WTC11 (cell line): ENCODE measurements at regions not wholly inside any gene's neighbourhood (a gene's known extent, or its start where the extent isn't known, plus 50 kb on each side); places are given as distances from the start of the nearest gene placed in this dataset.

ENCODE experiments used
- ELF4 ChIP-seq: sonication (generic); formaldehyde crosslinking; IDR thresholded peaks from 2 replicates; pipeline ENCODE4 v1.8.1; 2022; ENCODE audit warnings: low read depth, mild to moderate bottlenecking, moderate library complexity, missing genetic modification reagents
- EMX1 ChIP-seq: fragments of 250-450 bp; sonication (Bioruptor Pico); IDR thresholded peaks from 2 replicates; pipeline ENCODE4 v1.8.0; 2021; ENCODE audit warnings: mild to moderate bottlenecking
- FOXJ3 ChIP-seq: sonication (generic); formaldehyde crosslinking; IDR thresholded peaks from 2 replicates; pipeline ENCODE4 v1.9.0; 2021; ENCODE audit warnings: missing genetic modification reagents, mild to moderate bottlenecking, borderline replicate concordance
- NFYB ChIP-seq: sonication (generic); formaldehyde crosslinking; conservative IDR thresholded peaks from 2 replicates; pipeline ENCODE4 v1.8.0; 2022; ENCODE audit warnings: low read depth, missing genetic modification reagents
- SMAD3 ChIP-seq: sonication (generic); formaldehyde crosslinking; IDR thresholded peaks from 2 replicates; pipeline ENCODE4 v1.8.0; 2022; ENCODE audit warnings: missing genetic modification reagents, mild to moderate bottlenecking, borderline replicate concordance
- SP1 ChIP-seq: sonication (generic); formaldehyde crosslinking; conservative IDR thresholded peaks from 2 replicates; pipeline ENCODE4 v1.8.1; 2022; ENCODE audit warnings: missing genetic modification reagents
- TEAD4 ChIP-seq: sonication (generic); formaldehyde crosslinking; IDR thresholded peaks from 2 replicates; pipeline ENCODE4 v1.8.0; 2022; ENCODE audit warnings: mild to moderate bottlenecking, missing genetic modification reagents
- TF ChIP-seq, protein P1 (sequence below): fragments of 200-600 bp; IDR thresholded peaks from 2 replicates; pipeline ENCODE4 v1.8.0; 2022; ENCODE audit warnings: antibody characterized with exemption

DNA sequence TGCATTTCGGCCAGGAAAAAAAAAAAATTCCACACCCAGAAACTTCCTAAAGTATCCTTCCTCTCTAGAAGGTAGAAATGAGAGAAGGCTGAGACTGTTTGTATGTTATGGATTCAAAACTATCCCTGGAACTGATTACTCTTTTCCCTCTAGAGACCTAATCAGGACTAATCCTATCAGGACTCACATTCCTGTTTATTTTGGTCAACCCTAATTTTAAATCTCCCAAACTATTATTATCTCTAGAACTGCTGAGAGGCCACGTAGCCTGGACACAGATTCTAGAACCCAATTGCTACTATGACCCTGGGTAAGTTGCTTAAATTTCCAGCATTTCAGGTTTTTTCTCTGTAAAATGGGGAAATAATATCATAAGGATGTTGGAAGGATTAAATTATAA, 346.8 kb upstream of the MEOX2 start:
- TF ChIP-seq SMAD3 (CRISPR knock-in tag), result no peak
- TF ChIP-seq NFYB, result no peak
- no peak for TF ChIP-seq TEAD4 (CRISPR knock-in tag)
- TF ChIP-seq, protein P1, sequence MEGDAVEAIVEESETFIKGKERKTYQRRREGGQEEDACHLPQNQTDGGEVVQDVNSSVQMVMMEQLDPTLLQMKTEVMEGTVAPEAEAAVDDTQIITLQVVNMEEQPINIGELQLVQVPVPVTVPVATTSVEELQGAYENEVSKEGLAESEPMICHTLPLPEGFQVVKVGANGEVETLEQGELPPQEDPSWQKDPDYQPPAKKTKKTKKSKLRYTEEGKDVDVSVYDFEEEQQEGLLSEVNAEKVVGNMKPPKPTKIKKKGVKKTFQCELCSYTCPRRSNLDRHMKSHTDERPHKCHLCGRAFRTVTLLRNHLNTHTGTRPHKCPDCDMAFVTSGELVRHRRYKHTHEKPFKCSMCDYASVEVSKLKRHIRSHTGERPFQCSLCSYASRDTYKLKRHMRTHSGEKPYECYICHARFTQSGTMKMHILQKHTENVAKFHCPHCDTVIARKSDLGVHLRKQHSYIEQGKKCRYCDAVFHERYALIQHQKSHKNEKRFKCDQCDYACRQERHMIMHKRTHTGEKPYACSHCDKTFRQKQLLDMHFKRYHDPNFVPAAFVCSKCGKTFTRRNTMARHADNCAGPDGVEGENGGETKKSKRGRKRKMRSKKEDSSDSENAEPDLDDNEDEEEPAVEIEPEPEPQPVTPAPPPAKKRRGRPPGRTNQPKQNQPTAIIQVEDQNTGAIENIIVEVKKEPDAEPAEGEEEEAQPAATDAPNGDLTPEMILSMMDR, result no peak
- TF ChIP-seq FOXJ3 (CRISPR knock-in tag), result no peak
- TF ChIP-seq SP1, result no peak
- TF ChIP-seq EMX1 (CRISPR knock-in tag), result no peak
- TF ChIP-seq ELF4 (CRISPR knock-in tag), result no peak
